Right lobe of liver (tissue), 4 donors: ENCODE measurements at regions not wholly inside any gene's neighbourhood (a gene's known extent, or its start where the extent isn't known, plus 50 kb on each side); places are given as distances from the start of the nearest gene placed in this dataset.

Experiments
- POLR2A ChIP-seq: fragments of 450-650 bp; IDR thresholded peaks from one replicate; pipeline ENCODE4 v1.6.1; 2017; ENCODE audit warnings: antibody characterized with exemption, mild to moderate bottlenecking
- TF ChIP-seq, protein P1 (sequence below), 4 donors: fragments of 200-600 bp in 3 of 4; fragments of 450-650 bp in 1 of 4; IDR thresholded peaks; one replicate each; pipeline versions ENCODE4 v1.5.1 to v1.8.0; 2016 to 2022; ENCODE audit warnings: antibody characterized with exemption in 4 of 4, mild to moderate bottlenecking in 2 of 4
- donor health status: DM: no; HTN: no; CAD: no.
- donor health status: DM: no; HTN: no; CAD: no.
- donor health status: DM: no; HTN: yes; CAD: no.

DNA sequence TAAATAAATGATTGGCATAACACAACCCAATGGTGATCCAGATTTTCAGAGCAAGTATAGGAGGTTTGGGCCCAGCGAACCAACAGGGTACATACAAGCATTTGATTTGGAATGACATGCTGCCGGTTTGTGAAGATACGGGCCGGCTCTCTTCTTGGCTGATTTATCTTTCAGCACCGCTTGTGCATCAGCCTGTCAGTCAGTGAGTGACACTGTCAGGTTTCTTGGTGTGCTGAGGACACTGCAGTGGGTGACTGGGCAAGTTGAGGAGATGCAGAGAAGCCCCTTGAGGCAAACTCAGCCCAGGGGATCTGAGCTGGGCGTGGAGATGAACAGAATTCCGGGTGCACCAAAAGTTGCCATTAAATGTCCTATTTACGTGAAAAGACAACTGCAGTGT is 194.5 kb downstream of the SNX10 start:
- TF ChIP-seq POLR2A: no peak
- TF ChIP-seq, protein P1, sequence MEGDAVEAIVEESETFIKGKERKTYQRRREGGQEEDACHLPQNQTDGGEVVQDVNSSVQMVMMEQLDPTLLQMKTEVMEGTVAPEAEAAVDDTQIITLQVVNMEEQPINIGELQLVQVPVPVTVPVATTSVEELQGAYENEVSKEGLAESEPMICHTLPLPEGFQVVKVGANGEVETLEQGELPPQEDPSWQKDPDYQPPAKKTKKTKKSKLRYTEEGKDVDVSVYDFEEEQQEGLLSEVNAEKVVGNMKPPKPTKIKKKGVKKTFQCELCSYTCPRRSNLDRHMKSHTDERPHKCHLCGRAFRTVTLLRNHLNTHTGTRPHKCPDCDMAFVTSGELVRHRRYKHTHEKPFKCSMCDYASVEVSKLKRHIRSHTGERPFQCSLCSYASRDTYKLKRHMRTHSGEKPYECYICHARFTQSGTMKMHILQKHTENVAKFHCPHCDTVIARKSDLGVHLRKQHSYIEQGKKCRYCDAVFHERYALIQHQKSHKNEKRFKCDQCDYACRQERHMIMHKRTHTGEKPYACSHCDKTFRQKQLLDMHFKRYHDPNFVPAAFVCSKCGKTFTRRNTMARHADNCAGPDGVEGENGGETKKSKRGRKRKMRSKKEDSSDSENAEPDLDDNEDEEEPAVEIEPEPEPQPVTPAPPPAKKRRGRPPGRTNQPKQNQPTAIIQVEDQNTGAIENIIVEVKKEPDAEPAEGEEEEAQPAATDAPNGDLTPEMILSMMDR (IDR thresholded peaks at IDR 0.05): no peak
